A673 (cell line): ENCODE measurements at regions not wholly inside any gene's neighbourhood (a gene's known extent, or its start where the extent isn't known, plus 50 kb on each side); places are given as distances from the start of the nearest gene placed in this dataset.

Experiments
- BruUV-seq: library from RNA; stranded (reverse); fragments of 400-500 nt; replicated peaks from 2 replicates; lab custom pipeline; 2021; lab: Mats Ljungman, UMichigan
- CTCF ChIA-PET: fragments of 300-600 bp; sonication (Branson Sonifier 250); formaldehyde crosslinking; loops from one replicate; lab custom pipeline; 2022; ENCODE audit warnings: antibody characterized with exemption; lab: Charles Lee
- POLR2A ChIA-PET: fragments of 300-600 bp; sonication (Branson Sonifier 250); formaldehyde crosslinking; loops from one replicate; lab custom pipeline; 2022; ENCODE audit warnings: antibody characterized with exemption; ENCODE audit not compliant: low non-redundant PET; lab: Charles Lee
- DNase-seq: peaks from one replicate; pipeline ENCODE4 v3.0.0-alpha.2; 2015; ENCODE audit warnings: low spot score
- H3K27ac ChIP-seq: fragments of 200-600 bp; sonication (generic); 2 replicates; pipeline ENCODE4 v1.5.1; 2016; ENCODE audit warnings: mixed run types, low read depth, mild to moderate bottlenecking, mixed read lengths, antibody characterized with exemption, low read length; ENCODE audit not compliant: poor library complexity, severe bottlenecking
- H3K27me3 ChIP-seq: fragments of 200-600 bp; sonication (generic); replicated peaks from 2 replicates; pipeline ENCODE4 v1.6.1; 2017; ENCODE audit warnings: mixed run types, low read depth, mild to moderate bottlenecking, mixed read lengths, antibody characterized with exemption, low read length; ENCODE audit not compliant: insufficient read depth, poor library complexity
- H3K36me3 ChIP-seq: fragments of 200-600 bp; sonication (generic); 2 replicates; pipeline ENCODE4 v1.6.1; 2016; ENCODE audit warnings: mixed run types, mild to moderate bottlenecking, mixed read lengths, antibody characterized with exemption, low read length; ENCODE audit not compliant: insufficient read depth, poor library complexity, severe bottlenecking
- H3K4me1 ChIP-seq: fragments of 200-600 bp; sonication (generic); 2 replicates; pipeline ENCODE4 v1.6.1; 2017; ENCODE audit warnings: mixed run types, mild to moderate bottlenecking, mixed read lengths, antibody characterized with exemption, low read length; ENCODE audit not compliant: insufficient read depth, poor library complexity, severe bottlenecking
- H3K4me3 ChIP-seq: fragments of 200-600 bp; sonication (generic); 2 replicates; pipeline ENCODE4 v1.5.1; 2016; ENCODE audit warnings: low read depth, mixed run types, mild to moderate bottlenecking, mixed read lengths, low read length; ENCODE audit not compliant: poor library complexity, severe bottlenecking
- H3K9me3 ChIP-seq: fragments of 200-600 bp; sonication (generic); 2 replicates; pipeline ENCODE4 v1.6.1; 2016; ENCODE audit warnings: mixed run types, low read depth, mild to moderate bottlenecking, mixed read lengths, antibody characterized with exemption, low read length; ENCODE audit not compliant: poor library complexity, severe bottlenecking
- CTCF ChIP-seq: fragments of 300-800, 200-600 bp; sonication (generic); conservative IDR thresholded peaks from 2 replicates; pipeline ENCODE4 v1.5.1; 2017; ENCODE audit warnings: low read depth, mild to moderate bottlenecking, antibody characterized with exemption, low read length, moderate library complexity, mixed read lengths
- EZH2 ChIP-seq: fragments of 200-600 bp; sonication (generic); IDR thresholded peaks from 2 replicates; pipeline ENCODE4 v1.6.1; 2017; ENCODE audit warnings: borderline replicate concordance, low read depth, mild to moderate bottlenecking, mixed read lengths, antibody characterized with exemption, low read length; ENCODE audit not compliant: poor library complexity, severe bottlenecking
- intact Hi-C: fragments of 100-400 bp; cut with micrococcal nuclease; formaldehyde crosslinking; loops from one replicate; pipeline ENCODE4 v1.10.0; 2022; ENCODE audit not compliant: unreplicated experiment

GRCh38 chr2:104289651-104290565 is 564.0 kb upstream of the POU3F3 start:
- H3K27ac ChIP-seq: no peak overlapping the region
- no TSS peak for BruUV-seq
- DNase-seq: no peak
- intact Hi-C loops: no loop called here
- POLR2A ChIA-PET: no interaction called here
- H3K4me3 ChIP-seq: no peak overlapping the region
- no peaks in the 10 kb centered on the region for H3K36me3 ChIP-seq
- TF ChIP-seq EZH2 (no peak), CTCF (no peak)
- H3K27me3 ChIP-seq: no peaks in the 10 kb centered on the region
- CTCF ChIA-PET: no interaction called here
- no peaks in the 10 kb centered on the region for H3K9me3 ChIP-seq
- H3K4me1 ChIP-seq: no peaks in the 10 kb centered on the region

- DNase-seq: no peak
- H3K4me1 ChIP-seq: no peaks in the 10 kb centered on the region
- H3K27me3 ChIP-seq: no peaks in the 10 kb centered on the region
- no peak overlapping the region for H3K4me3 ChIP-seq
- intact Hi-C loops: no loop called here
- BruUV-seq: no TSS peak
- CTCF ChIA-PET: no interaction called here
- no peaks in the 10 kb centered on the region for H3K9me3 ChIP-seq
- POLR2A ChIA-PET: no interaction called here
- no peaks in the 10 kb centered on the region for H3K36me3 ChIP-seq
- no peak overlapping the region for H3K27ac ChIP-seq
- no peak for TF ChIP-seq EZH2
- TF ChIP-seq CTCF: no peak
Observed at GRCh38 chr2:104290566-104290891, 563.4 kb upstream of the POU3F3 start.

GRCh38 chr2:104312684-104313083 is 541.2 kb upstream of the POU3F3 start:
- Histone ChIP-seq H3K4me3 (no peak overlapping the region), H3K27ac (no peak overlapping the region), H3K27me3 (no peaks in the 10 kb centered on the region), H3K36me3 (no peaks in the 10 kb centered on the region), H3K4me1 (no peaks in the 10 kb centered on the region), H3K9me3 (no peaks in the 10 kb centered on the region)
- ChIA-PET POLR2A (no interaction called here), CTCF (no interaction called here)
- intact Hi-C loops: no loop called here
- TF ChIP-seq EZH2 (no peak), CTCF (no peak)
- no peak for DNase-seq
- no TSS peak for BruUV-seq
